Ramos (cell line): ENCODE measurements at regions not wholly inside any gene's neighbourhood (a gene's known extent, or its start where the extent isn't known, plus 50 kb on each side); places are given as distances from the start of the nearest gene placed in this dataset.

Experiments used
- in situ Hi-C: fragments of 300-500 bp; cut with MboI; formaldehyde crosslinking; loops from one replicate; pipeline ENCODE4 v1.14.3; 2022; ENCODE audit warnings: low sequenced_read_pairs; ENCODE audit not compliant: unreplicated experiment

DNA sequence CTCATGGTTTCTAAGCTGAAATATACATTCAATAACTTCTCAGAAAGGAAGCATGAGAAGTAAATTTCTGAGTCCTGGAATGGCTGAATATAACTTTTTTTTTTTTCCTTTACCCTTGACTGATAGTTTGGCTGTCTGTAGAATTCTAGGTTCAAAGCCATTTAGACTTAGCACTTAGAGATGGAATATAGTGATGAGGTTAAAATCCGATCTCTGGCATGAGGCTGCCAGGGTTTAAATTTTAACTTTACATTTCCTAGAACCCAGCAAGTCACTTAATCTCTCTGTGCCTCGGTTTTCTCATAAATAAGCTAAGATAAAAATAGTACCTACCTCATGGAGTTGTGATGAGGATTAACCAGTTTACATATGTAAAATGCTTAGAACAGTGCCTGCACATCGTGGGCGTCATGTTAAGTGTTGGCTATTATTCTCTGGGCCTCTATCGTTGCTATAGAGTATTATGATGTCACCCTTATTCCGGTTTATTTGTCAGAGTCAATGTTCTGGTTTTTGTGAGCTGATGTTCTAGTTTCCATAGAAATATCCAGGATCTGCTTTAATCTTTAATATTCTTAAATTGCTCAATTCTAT, 199.8 kb upstream of the TLE3 start:
- in situ Hi-C loops: no loop called here

DNA sequence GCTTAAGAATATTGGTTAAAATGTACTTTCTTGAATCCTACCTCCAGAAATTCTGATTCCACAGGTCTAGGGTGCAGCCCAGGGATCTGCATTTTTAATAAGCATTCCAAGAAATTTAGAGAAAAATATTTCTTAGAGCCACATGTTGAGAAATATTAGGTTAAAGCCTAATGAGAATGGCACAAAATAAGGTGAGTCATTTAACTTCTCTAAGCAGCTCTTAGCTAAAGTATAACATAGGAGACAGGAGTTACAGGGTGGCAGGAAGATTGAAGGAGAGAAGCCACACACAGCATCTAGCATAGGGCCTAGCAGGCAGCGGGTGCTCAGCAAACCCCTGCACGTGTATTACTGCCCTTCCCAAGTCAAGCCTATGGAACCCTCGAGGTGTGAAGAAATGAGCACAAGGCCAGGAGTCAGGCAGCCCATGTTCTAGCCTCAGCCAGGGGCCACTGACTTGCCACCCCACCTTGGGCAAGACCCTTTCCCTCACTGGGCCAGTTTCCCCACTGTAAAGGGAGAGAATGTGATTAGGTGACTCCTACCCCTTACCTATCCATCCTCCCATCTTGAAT, 197.1 kb upstream of the TLE3 start:
- in situ Hi-C loops: no loop called here

DNA sequence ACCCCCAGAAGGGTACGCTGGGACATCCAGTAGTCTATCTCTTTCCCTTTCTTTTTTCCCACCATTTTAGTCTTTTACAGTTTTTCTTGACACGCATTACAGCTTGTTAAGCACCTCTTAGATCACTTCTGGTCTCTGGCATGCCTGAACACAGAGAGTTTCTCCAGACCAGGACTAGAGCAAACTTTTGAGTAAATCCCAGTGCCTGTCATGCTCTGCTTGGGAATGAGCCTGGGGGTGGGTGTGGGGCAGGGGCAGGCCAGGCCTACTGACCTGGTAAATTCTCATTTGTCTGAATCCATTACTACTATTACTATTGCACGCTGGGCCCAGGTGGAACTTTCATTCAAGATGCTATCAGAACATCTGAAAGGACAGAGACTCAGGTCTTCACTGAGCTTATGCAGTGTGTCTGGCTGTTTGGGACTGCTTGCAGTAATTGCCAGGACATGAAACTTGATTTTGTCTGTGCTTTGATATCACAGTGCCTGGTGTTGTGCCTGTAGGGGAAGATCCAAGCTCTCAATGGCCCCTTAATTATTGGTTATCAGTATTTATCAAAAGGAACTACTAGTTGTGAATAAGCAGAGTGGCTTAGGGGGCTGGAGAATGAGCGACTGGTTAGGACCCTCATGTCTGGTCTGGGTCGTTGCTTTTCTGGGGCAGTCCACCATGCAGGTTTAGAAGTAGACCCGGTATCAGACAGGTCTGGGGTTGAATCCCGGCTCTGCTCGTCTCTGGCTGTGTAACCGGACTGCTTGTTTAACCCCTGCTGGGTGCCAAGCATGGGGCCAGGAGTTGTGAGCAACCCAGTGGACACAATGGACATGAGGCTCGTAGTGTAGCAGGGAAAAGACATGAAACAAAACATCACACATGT, 196.1 kb upstream of the TLE3 start:
- in situ Hi-C loops: no loop called here

DNA sequence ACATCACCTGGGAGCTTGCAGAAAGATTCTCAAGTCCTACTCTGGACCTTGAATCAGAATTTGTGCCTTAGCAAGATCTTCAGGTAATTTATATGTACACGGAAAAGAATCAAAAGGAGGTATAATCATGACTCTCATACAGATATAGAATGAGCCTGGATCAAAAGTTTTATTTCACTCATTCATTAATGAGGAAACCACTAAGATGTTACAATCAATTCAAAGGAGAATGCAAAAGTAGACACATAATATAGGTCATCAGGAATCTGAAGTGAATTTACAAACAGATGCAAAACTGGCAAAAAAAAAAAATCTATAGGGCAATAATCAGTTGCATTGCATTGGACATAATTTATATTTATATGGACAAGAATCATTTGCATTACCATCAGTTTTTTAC, 195.4 kb upstream of the TLE3 start:
- in situ Hi-C loops: no loop called here

- in situ Hi-C loops: no loop called here
These were observed 194.5 kb upstream of the TLE3 start for GRCh38 chr15:70292076-70292760.

DNA sequence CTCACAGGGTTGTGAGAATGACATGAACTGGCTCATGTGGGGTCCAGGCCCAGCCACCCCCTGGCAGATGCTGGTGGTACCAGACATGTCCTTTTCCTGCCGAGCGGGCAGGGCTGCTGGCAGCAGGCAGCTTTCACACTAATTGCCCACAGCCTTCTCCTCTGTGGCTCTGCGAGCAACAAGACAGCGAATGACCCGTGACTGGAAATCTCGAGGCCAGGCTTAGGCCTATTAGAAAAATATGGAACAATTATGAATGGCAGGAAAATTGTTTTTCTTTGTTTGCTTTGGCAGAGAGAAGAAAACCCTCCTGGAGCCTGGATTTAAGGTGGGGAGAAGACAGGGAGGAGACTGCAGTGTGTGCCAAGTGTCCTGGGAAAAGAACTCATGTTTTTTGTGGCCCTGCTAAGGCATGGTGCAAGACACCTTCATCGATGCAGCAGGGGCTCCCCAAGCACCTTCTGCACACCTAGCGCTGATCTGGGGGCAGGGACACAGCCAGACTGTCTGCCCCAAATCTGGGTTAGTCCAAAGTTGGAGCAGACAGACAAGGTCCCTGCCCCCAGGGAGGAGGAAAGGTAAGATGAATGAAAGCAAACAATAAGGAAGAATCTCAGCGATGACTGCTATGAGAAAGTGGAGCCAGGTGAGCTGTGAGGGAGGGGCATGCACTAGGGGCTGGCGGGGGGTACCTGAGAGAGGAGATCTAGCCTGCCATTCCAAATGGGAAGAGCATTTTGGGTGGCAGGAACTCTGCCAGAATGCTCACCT, 193.8 kb upstream of the TLE3 start:
- in situ Hi-C loops: no loop called here

GRCh38 chr15:70290708-70291107, 193.0 kb upstream of the TLE3 start:
- in situ Hi-C loops: no loop called here

DNA sequence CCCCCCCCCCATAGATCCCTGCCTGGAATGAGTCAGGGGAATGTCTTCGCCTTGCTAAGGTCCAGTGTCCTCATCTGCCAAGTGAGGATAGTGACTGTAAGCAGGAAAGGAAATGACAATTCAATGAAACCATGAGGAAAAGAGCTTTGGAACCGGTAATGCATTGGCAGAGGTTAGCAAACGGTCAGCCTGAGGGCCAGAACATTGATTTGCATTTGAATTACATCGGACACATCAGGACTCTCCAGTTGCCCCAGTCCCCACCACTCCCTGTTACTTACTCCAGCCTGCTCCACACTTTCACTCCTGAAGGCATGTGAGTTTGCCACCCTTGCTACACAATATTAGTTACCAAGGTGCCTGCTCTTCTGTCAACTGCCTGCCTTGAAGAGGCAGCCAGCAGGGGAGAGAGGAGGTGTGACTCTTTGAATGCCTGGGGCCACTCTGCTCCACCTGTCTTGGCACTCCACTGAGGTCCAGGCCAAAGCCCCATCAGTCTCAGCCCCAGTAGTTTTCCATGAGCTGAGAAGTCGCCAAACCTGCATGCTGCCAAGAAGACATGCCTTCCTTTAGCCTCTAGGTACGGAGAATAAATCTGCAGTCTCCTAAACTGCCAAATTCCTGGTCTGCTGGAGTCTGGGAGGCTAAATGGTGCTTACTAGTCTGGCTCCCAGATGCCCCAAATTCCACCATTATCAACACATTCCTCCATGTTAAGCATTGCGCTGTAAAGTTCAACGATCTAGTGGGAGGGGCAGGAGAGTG, 191.7 kb upstream of the TLE3 start:
- in situ Hi-C loops: no loop called here

DNA sequence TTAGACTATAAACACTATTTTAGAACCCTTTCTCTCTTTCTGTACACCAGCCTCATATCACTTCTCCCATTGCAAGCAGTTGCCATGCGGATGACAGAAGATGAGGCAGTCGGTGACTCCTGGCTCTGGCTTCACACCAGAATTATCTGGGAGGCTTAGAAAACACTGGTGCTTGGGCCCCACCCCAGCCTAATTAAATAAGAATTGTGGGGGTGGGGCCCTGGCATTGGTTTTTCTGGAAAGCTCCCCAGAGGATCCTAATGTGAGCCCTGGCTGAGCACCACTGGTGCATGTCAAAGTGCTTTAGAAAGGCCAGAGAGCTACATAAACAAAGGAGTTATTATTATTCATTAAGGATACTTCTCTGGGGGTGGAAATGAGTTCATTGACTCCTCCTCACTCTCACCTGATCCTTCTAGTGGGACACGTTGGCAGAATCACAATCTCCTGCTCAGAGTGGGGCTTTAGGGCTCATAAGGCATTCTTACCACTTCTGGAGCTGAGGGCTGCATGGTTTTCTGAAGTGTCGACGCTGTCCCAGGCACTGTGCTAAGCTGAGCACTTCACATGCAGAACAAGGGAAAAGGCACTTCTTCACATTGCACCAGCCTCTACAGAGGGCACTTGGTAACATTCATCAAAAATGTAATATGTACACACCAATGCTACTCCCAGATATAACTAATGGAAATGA, 188.5 kb upstream of the TLE3 start:
- in situ Hi-C loops: no loop called here

GRCh38 chr15:70284438-70285214, 186.9 kb upstream of the TLE3 start:
- in situ Hi-C loops: no loop called here

DNA sequence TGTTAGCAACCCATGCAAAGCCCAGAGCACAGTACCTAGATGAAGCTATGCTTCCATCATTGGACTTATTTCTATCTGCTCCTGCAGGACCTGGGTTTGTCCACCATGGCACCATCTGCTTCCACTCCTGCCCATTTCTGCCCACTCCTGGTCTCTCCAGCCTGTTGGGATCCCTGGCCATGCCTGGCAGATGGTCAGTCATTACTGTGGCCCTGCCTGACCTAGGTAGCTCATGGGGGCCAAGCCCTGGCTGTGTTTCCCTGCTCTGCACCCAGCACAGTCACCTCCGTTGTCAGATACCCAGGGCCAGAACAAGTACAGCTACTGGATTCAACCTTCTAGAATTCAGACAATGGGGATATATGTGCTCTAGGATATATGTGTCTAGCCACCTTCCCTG, 185.8 kb upstream of the TLE3 start:
- in situ Hi-C loops: no loop called here

GRCh38 chr15:70281811-70282307, 184.1 kb upstream of the TLE3 start:
- in situ Hi-C loops: no loop called here

- in situ Hi-C loops: no loop called here
These were observed 183.6 kb upstream of the TLE3 start for GRCh38 chr15:70281261-70281810.

- in situ Hi-C loops: no loop called here
These were observed 183.1 kb upstream of the TLE3 start for GRCh38 chr15:70280781-70281180.

- in situ Hi-C loops: no loop called here
These were observed 181.4 kb upstream of the TLE3 start for GRCh38 chr15:70279096-70279495.

GRCh38 chr15:70278644-70279043, 180.9 kb upstream of the TLE3 start:
- in situ Hi-C loops: no loop called here

GRCh38 chr15:70277556-70277955, 179.8 kb upstream of the TLE3 start:
- in situ Hi-C loops: no loop called here

DNA sequence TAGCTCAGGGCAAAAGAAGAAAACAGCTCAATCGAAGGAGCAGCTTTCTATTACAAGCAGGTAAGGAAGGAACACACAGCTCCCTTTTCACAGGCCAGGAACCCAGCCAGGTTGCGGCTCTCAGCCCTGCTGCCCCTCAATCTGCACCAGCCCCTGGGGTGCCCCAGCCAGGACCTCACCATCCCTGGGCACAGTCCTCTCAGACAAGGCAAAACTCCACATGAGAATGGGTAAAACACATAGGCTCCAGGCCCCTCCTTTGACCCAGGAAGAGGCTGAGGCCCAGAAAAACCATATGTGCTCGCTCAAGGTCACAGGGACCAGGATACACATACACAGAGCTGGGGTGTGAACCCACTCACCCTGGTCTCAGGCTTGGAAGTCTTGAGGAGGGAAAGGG, 178.7 kb upstream of the TLE3 start:
- in situ Hi-C loops: no loop called here
